Endothelial cell of umbilical vein (primary cell): ENCODE measurements at regions not wholly inside any gene's neighbourhood (a gene's known extent, or its start where the extent isn't known, plus 50 kb on each side); places are given as distances from the start of the nearest gene placed in this dataset.

Source experiments
- BruUV-seq: library from RNA; stranded (reverse); fragments of 400-500 nt; replicated peaks from 2 replicates; lab custom pipeline; 2021; lab: Mats Ljungman, UMichigan
- CTCF ChIA-PET: fragments of 300-600, 350-600 bp; sonication (Branson Sonifier 250); formaldehyde crosslinking; loops from one replicate; lab custom pipeline; 2021; ENCODE audit warnings: antibody characterized with exemption, inconsistent platforms; lab: Charles Lee
- POLR2A ChIA-PET: fragments of 300-600, 350-600 bp; sonication (Branson Sonifier 250); formaldehyde crosslinking; loops from one replicate; lab custom pipeline; 2021; ENCODE audit warnings: antibody characterized with exemption, inconsistent platforms; lab: Charles Lee
- DNase-seq: peaks from one replicate; pipeline ENCODE4 v3.0.0-alpha.2; 2011; ENCODE audit warnings: low read depth, low spot score
- FAIRE-seq: peaks from 2 replicates; lab custom pipeline; 2011; peaks lifted over from hg19 to GRCh38; lab: Jason Lieb, UNC
- H2AFZ ChIP-seq: 2 replicates; pipeline ENCODE4 v1.6.0; 2012; ENCODE audit warnings: low read depth, low read length, control low read depth, inconsistent platforms
- H3K27ac ChIP-seq: 2 replicates; pipeline ENCODE4 v1.5.1; 2011; ENCODE audit warnings: low read depth, mild to moderate bottlenecking, control low read depth, low read length, moderate library complexity; ENCODE audit not compliant: insufficient read depth
- H3K27me3 ChIP-seq, 2 experiments: 2 replicates each; pipeline versions ENCODE4 v1.6.0 to v1.6.1; 2011; ENCODE audit warnings: low read length in 2 of 2, mixed read lengths in 1 of 2; ENCODE audit not compliant: control insufficient read depth in 2 of 2, insufficient read depth in 2 of 2
- H3K36me3 ChIP-seq, 2 experiments: 2 replicates in 1 of 2; 3 replicates in 1 of 2; pipeline ENCODE4 v1.5.1; 2011; ENCODE audit warnings: low read length in 2 of 2, mild to moderate bottlenecking in 1 of 2, moderate library complexity in 1 of 2; ENCODE audit not compliant: control insufficient read depth in 2 of 2, insufficient read depth in 2 of 2; ENCODE audit errors: extremely low read depth in 1 of 2
- H3K4me1 ChIP-seq: 3 replicates; pipeline ENCODE4 v1.5.1; 2011; ENCODE audit warnings: mild to moderate bottlenecking, low read length; ENCODE audit not compliant: control insufficient read depth, insufficient read depth; ENCODE audit errors: extremely low read depth
- H3K4me2 ChIP-seq: 2 replicates; pipeline ENCODE4 v1.6.1; 2011; ENCODE audit warnings: low read length, control low read depth, mixed read lengths; ENCODE audit not compliant: insufficient read depth
- H3K4me3 ChIP-seq, 3 experiments: fragments of 200-600 bp in 1 of 3; sonication (generic), shearing (Covaris generic) in 1 of 3; replicated peaks in 1 of 3; 2 replicates each; pipeline ENCODE4 v1.5.1; 2011 to 2016; ENCODE audit warnings: control low read depth in 3 of 3, low read length in 3 of 3, mild to moderate bottlenecking in 2 of 3, inconsistent platforms in 1 of 3, low read depth in 1 of 3, moderate library complexity in 1 of 3; ENCODE audit not compliant: insufficient read depth in 1 of 3
- H3K79me2 ChIP-seq: 2 replicates; pipeline ENCODE4 v1.6.0; 2012; ENCODE audit warnings: low read length, inconsistent platforms; ENCODE audit not compliant: control insufficient read depth, insufficient read depth
- H3K9ac ChIP-seq: replicated peaks from 2 replicates; pipeline ENCODE3; 2011; ENCODE audit warnings: low read length, control low read depth; ENCODE audit not compliant: insufficient read depth; ENCODE audit errors: extremely low read depth
- H3K9me1 ChIP-seq: replicated peaks from 3 replicates; pipeline ENCODE4 v1.6.0; 2011; ENCODE audit warnings: mild to moderate bottlenecking, low read length; ENCODE audit not compliant: control insufficient read depth, insufficient read depth; ENCODE audit errors: extremely low read depth
- H3K9me3 ChIP-seq: replicated peaks from 2 replicates; pipeline ENCODE4 v1.5.1; 2012; ENCODE audit warnings: low read length, inconsistent platforms; ENCODE audit not compliant: control insufficient read depth, insufficient read depth
- H4K20me1 ChIP-seq: replicated peaks from 2 replicates; pipeline ENCODE3; 2011; ENCODE audit warnings: mild to moderate bottlenecking, low read length; ENCODE audit not compliant: control insufficient read depth, insufficient read depth; ENCODE audit errors: extremely low read depth
- EZH2 ChIP-seq: IDR thresholded peaks from 2 replicates; pipeline ENCODE4 v1.6.1; 2012; ENCODE audit warnings: borderline replicate concordance, low read depth, mild to moderate bottlenecking, moderate library complexity, low read length, inconsistent platforms; ENCODE audit not compliant: severe bottlenecking
- FOS ChIP-seq: IDR thresholded peaks from 2 replicates; pipeline ENCODE4 v1.6.1; 2011; ENCODE audit warnings: mild to moderate bottlenecking, low read length, moderate library complexity, borderline replicate concordance; ENCODE audit not compliant: insufficient read depth
- GATA2 ChIP-seq: IDR thresholded peaks from 2 replicates; pipeline ENCODE4 v1.7.0; 2011; ENCODE audit warnings: low read depth, mild to moderate bottlenecking, moderate library complexity, mixed read lengths, low read length; ENCODE audit not compliant: insufficient read length, insufficient read depth
- JUN ChIP-seq: IDR thresholded peaks from 2 replicates; pipeline ENCODE4 v1.6.1; 2011; ENCODE audit warnings: borderline replicate concordance, low read depth; ENCODE audit not compliant: insufficient read length, insufficient read depth
- MYC ChIP-seq: IDR thresholded peaks from one replicate; pipeline ENCODE4 v1.6.1; 2011; ENCODE audit warnings: mild to moderate bottlenecking, low read depth, low read length
- POLR2A ChIP-seq: IDR thresholded peaks from 2 replicates; pipeline ENCODE4 v1.6.1; 2012; ENCODE audit warnings: low read depth, mild to moderate bottlenecking, control low read depth, low read length
- POLR2AphosphoS5 ChIP-seq: IDR thresholded peaks from 2 replicates; pipeline ENCODE4 v1.6.1; 2012; ENCODE audit warnings: low read depth, mild to moderate bottlenecking, control low read depth, low read length, moderate library complexity; ENCODE audit not compliant: insufficient read depth
- dilution Hi-C: fragments of 300-500 bp; cut with MboI; formaldehyde crosslinking; loops from one replicate; pipeline ENCODE4 v1.15.0; 2019; ENCODE audit warnings: low sequenced_read_pairs; ENCODE audit not compliant: extremely low pct_ligation_motif_present
- intact Hi-C: fragments of 100-400 bp; cut with micrococcal nuclease; formaldehyde crosslinking; loops from one replicate; pipeline ENCODE4 v1.10.0; 2022
- TF ChIP-seq, protein P1 (sequence below), 2 donors: IDR thresholded peaks; 1 replicate in 1 of 2; 2 replicates in 1 of 2; pipeline ENCODE4 v1.5.1; 2011; ENCODE audit warnings: low read length in 2 of 2, mild to moderate bottlenecking in 2 of 2, moderate library complexity in 2 of 2, control low read depth in 1 of 2, inconsistent platforms in 1 of 2, low read depth in 1 of 2; ENCODE audit not compliant: insufficient read depth in 1 of 2; ENCODE audit errors: extremely low read depth in 1 of 2
- TF ChIP-seq, protein P2 (sequence below): IDR thresholded peaks from 2 replicates; pipeline ENCODE4 v1.6.1; 2011; ENCODE audit not compliant: insufficient read depth, insufficient read length

DNA sequence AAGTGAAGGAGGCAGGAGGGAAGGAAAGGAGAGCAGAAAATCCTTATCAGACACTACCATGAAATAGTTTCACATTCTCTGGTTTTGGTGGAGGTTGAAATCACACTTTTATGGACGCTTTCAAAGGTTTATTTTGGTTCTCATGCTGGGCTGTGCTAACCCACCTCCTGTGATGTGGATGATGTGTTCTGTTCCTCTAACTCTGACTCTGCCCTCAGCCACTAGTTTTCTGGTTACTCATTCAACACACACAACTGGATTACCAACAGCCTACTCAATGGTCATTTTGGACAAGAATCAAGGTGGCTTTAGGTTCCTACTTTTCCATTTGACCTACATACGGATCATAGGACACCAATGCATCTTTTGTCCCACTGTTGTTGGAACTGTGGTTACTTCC lies 522.1 kb upstream of the BTBD3 start:
- Histone ChIP-seq H3K4me2 (no peak overlapping the region), H4K20me1 (no peaks in the 10 kb centered on the region), H3K4me3 (no peak overlapping the region), H3K27ac (no peak overlapping the region), H2AFZ (no peak overlapping the region), H3K4me1 (no peaks in the 10 kb centered on the region), H3K27me3 (no peaks in the 10 kb centered on the region), H3K9ac (no peak overlapping the region), H3K36me3 (no peaks in the 10 kb centered on the region), H3K9me3 (no peaks in the 10 kb centered on the region), H3K79me2 (no peaks in the 10 kb centered on the region), H3K9me1 (no peaks in the 10 kb centered on the region)
- intact Hi-C loops = no loop called here
- ChIA-PET CTCF (no interaction called here), POLR2A (no interaction called here)
- TF ChIP-seq EZH2 = no peak
- TF ChIP-seq POLR2AphosphoS5 = no peak
- no peak for TF ChIP-seq MYC
- no peak for TF ChIP-seq GATA2
- TF ChIP-seq, protein P1, sequence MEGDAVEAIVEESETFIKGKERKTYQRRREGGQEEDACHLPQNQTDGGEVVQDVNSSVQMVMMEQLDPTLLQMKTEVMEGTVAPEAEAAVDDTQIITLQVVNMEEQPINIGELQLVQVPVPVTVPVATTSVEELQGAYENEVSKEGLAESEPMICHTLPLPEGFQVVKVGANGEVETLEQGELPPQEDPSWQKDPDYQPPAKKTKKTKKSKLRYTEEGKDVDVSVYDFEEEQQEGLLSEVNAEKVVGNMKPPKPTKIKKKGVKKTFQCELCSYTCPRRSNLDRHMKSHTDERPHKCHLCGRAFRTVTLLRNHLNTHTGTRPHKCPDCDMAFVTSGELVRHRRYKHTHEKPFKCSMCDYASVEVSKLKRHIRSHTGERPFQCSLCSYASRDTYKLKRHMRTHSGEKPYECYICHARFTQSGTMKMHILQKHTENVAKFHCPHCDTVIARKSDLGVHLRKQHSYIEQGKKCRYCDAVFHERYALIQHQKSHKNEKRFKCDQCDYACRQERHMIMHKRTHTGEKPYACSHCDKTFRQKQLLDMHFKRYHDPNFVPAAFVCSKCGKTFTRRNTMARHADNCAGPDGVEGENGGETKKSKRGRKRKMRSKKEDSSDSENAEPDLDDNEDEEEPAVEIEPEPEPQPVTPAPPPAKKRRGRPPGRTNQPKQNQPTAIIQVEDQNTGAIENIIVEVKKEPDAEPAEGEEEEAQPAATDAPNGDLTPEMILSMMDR (IDR thresholded peaks at IDR 0.05; ENCODE audit: extremely low read depth in 1 of 2, insufficient read depth in 1 of 2, low read depth in 1 of 2, low read length in 2 of 2) = no peak
- no peak for TF ChIP-seq POLR2A
- TF ChIP-seq JUN = no peak
- TF ChIP-seq FOS = no peak
- TF ChIP-seq, protein P2, sequence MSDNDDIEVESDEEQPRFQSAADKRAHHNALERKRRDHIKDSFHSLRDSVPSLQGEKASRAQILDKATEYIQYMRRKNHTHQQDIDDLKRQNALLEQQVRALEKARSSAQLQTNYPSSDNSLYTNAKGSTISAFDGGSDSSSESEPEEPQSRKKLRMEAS = no peak
- dilution Hi-C loops = no loop called here
- no TSS peak for BruUV-seq
- DNase-seq = no peak
- no peak for FAIRE-seq
